AG09319 (cell line): ENCODE measurements at regions not wholly inside any gene's neighbourhood (a gene's known extent, or its start where the extent isn't known, plus 50 kb on each side); places are given as distances from the start of the nearest gene placed in this dataset.
"Not testable (repeated sequence)": the region's sequence is repeated elsewhere in the genome, so short reads cannot be mapped to it uniquely, and the experiment has no call there.

Experiments used
- DNase-seq: peaks from one replicate; pipeline ENCODE4 v3.0.0-alpha.2; 2010; ENCODE audit warnings: low read depth; ENCODE audit errors: extremely low read depth
- TF ChIP-seq, protein P1 (sequence below): IDR thresholded peaks from 2 replicates; pipeline ENCODE4 v1.5.1; 2011; ENCODE audit warnings: low read depth, mild to moderate bottlenecking, inconsistent platforms, low read length, moderate library complexity

DNA sequence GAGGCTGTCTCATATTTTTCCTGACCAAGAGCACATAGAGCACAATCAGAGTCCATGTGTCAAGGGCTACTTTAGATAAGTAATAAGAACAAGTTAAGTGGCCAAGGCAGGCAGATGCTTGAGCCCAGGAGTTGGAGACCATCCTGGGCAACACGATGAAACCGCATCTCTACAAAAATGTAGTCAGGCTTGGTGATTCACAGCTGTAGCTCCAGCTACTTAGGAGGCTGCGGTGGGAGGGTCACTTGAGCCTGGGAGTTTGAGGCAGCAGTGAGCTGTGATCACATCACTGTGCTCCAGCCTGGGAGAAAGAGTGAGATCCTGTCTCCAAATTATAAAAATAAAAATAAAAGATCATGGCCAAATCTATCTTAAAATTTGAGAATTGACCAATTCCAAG, 767.9 kb upstream of the CTNND2 start:
- DNase-seq, result no peak
- TF ChIP-seq, protein P1, sequence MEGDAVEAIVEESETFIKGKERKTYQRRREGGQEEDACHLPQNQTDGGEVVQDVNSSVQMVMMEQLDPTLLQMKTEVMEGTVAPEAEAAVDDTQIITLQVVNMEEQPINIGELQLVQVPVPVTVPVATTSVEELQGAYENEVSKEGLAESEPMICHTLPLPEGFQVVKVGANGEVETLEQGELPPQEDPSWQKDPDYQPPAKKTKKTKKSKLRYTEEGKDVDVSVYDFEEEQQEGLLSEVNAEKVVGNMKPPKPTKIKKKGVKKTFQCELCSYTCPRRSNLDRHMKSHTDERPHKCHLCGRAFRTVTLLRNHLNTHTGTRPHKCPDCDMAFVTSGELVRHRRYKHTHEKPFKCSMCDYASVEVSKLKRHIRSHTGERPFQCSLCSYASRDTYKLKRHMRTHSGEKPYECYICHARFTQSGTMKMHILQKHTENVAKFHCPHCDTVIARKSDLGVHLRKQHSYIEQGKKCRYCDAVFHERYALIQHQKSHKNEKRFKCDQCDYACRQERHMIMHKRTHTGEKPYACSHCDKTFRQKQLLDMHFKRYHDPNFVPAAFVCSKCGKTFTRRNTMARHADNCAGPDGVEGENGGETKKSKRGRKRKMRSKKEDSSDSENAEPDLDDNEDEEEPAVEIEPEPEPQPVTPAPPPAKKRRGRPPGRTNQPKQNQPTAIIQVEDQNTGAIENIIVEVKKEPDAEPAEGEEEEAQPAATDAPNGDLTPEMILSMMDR, result no peak

DNA sequence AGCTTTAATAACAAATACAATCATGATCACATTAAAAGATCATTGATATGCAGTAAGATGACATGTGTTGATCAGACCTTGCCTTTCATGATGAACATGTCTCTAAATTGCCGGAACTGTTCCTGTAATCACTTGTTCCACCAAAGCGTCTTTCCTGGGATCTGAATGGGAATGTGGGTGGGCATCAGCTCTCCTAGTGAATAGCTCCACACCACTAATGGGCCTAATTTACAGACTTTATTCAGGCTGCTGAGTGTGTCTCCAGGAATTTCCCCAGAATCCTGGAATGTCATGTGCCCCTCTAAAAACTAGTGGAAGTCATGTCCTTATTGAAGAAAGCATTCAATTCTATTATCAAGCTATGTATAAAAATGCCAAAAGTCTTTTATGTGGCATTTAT, 765.1 kb upstream of the CTNND2 start:
- no peak for DNase-seq
- TF ChIP-seq, protein P1, result no peak

- TF ChIP-seq, protein P1, result no peak
- DNase-seq, result no peak
Measured at GRCh38 chr5:12668564-12668963, 764.3 kb upstream of the CTNND2 start.

GRCh38 chr5:12667818-12668217, 763.6 kb upstream of the CTNND2 start:
- not testable (repeated sequence) for DNase-seq

- DNase-seq, result not testable (repeated sequence)
Measured at GRCh38 chr5:12665772-12666171, 761.5 kb upstream of the CTNND2 start.

- no peak for DNase-seq
Measured at GRCh38 chr5:12662545-12663314, 758.5 kb upstream of the CTNND2 start.

GRCh38 chr5:12661617-12662370, 757.5 kb upstream of the CTNND2 start:
- no peak for DNase-seq
- TF ChIP-seq, protein P1, result no peak

More at GRCh38 chr5:12662545-12663314, 758.5 kb upstream of the CTNND2 start:
- TF ChIP-seq, protein P1, result no peak

GRCh38 chr5:12660279-12661107, 756.2 kb upstream of the CTNND2 start:
- not testable (repeated sequence) for DNase-seq
